ENCODE measurements at regions not wholly inside any gene's neighbourhood (a gene's known extent, or its start where the extent isn't known, plus 50 kb on each side); places are given as distances from the start of the nearest gene placed in this dataset.

DNA sequence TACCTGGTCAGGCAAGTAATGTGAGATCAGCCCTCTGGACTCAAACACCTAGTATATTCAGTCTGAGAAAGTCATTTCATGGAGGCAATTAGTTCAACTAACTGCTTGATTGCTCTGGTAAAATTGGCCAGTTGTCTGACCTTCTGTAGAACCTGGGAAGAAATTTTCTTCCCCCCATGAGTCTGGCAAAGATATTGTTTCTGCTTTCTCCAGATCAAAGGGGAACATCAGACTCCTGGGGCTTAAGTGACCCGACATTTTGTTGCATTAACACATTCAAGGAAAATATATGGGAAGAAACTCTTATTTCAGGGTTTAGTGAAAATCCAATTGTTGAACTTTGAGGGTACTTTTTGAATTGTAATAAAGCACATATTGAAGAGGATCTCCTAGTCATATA, 375.1 kb downstream of the SUCLG1 start:
- TF ChIP-seq KDM1A (IDR thresholded peaks at IDR 0.05; ENCODE audit: low read depth) (no peak), RFX5 (IDR thresholded peaks at IDR 0.05) (no peak), MAFK (IDR thresholded peaks at IDR 0.05; ENCODE audit: partially characterized antibody) (no peak), ZSCAN20 (CRISPR knock-in tag; IDR thresholded peaks at IDR 0.05) (no peak), EP300 (IDR thresholded peaks at IDR 0.05) (no peak), JUNB (IDR thresholded peaks at IDR 0.05) (no peak)
- TF ChIP-seq, protein P1, sequence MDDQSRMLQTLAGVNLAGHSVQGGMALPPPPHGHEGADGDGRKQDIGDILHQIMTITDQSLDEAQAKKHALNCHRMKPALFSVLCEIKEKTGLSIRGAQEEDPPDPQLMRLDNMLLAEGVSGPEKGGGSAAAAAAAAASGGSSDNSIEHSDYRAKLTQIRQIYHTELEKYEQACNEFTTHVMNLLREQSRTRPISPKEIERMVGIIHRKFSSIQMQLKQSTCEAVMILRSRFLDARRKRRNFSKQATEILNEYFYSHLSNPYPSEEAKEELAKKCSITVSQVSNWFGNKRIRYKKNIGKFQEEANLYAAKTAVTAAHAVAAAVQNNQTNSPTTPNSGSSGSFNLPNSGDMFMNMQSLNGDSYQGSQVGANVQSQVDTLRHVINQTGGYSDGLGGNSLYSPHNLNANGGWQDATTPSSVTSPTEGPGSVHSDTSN (IDR thresholded peaks at IDR 0.05), result no peak
- TF ChIP-seq, protein P2, sequence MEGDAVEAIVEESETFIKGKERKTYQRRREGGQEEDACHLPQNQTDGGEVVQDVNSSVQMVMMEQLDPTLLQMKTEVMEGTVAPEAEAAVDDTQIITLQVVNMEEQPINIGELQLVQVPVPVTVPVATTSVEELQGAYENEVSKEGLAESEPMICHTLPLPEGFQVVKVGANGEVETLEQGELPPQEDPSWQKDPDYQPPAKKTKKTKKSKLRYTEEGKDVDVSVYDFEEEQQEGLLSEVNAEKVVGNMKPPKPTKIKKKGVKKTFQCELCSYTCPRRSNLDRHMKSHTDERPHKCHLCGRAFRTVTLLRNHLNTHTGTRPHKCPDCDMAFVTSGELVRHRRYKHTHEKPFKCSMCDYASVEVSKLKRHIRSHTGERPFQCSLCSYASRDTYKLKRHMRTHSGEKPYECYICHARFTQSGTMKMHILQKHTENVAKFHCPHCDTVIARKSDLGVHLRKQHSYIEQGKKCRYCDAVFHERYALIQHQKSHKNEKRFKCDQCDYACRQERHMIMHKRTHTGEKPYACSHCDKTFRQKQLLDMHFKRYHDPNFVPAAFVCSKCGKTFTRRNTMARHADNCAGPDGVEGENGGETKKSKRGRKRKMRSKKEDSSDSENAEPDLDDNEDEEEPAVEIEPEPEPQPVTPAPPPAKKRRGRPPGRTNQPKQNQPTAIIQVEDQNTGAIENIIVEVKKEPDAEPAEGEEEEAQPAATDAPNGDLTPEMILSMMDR (IDR thresholded peaks at IDR 0.05), result no peak
